IPS DF 6.9 (cell line): ENCODE measurements at regions not wholly inside any gene's neighbourhood (a gene's known extent, or its start where the extent isn't known, plus 50 kb on each side); places are given as distances from the start of the nearest gene placed in this dataset.

Experiments
- DNase-seq: peaks from one replicate; pipeline ENCODE4 v3.0.0-alpha.2; 2013; ENCODE audit warnings: low read depth, low spot score
- H3K27ac ChIP-seq: one replicate; pipeline ENCODE4 v1.5.1; 2013; ENCODE audit warnings: low read length, control low read depth
- H3K27me3 ChIP-seq: 2 replicates; pipeline ENCODE4 v1.6.1; 2013; ENCODE audit warnings: mild to moderate bottlenecking, low read length; ENCODE audit not compliant: control insufficient read depth, insufficient read depth
- H3K36me3 ChIP-seq: 2 replicates; pipeline ENCODE4 v1.6.1; 2013; ENCODE audit warnings: low read length; ENCODE audit not compliant: control insufficient read depth, insufficient read depth
- H3K4me1 ChIP-seq: 2 replicates; pipeline ENCODE4 v1.6.1; 2013; ENCODE audit warnings: low read length; ENCODE audit not compliant: control insufficient read depth, insufficient read depth
- H3K4me3 ChIP-seq: 2 replicates; pipeline ENCODE4 v1.5.1; 2013; ENCODE audit warnings: mild to moderate bottlenecking, low read length
- H3K9me3 ChIP-seq: 2 replicates; pipeline ENCODE4 v1.6.1; 2013; ENCODE audit warnings: low read length, inconsistent platforms; ENCODE audit not compliant: control insufficient read depth, insufficient read depth
- WGBS: extraction: QIAGEN DNeasy Blood & Tissue Kit; methylation state at CpG from one replicate; pipeline ENCODE4 v1.1.7; 2013; ENCODE audit warnings: mixed read lengths, missing lambda C conversion rate; ENCODE audit not compliant: insufficient read length, insufficient coverage; 5-methylcytosine and 5-hydroxymethylcytosine counted together

DNA sequence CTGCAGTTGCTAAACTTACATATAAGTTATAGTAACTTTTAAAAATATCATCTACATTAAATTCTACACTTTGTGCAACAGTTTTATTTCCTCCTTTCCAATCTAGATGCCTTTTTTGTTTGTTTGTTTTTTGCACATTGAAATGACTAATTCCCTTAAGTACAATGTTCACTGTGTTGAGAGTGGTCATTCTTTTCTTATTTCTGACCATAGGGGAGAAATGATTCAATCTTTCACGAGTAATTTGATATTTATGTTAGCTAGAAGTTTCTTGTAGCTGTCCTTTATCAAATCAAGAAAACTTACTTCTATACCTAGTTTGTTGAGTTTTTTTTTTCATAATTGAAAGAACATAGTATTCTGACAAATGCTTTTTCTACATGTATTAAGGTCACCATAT lies 85.0 kb upstream of the CBLB start:
- Histone ChIP-seq H3K27me3 (no peaks in the 10 kb centered on the region), H3K9me3 (no peaks in the 10 kb centered on the region), H3K36me3 (no peaks in the 10 kb centered on the region), H3K4me1 (no peaks in the 10 kb centered on the region), H3K27ac (no peak overlapping the region), H3K4me3 (no peak overlapping the region)
- WGBS, result no CpG with 5 or more reads among the region's 1 CpG
- no peak for DNase-seq

DNA sequence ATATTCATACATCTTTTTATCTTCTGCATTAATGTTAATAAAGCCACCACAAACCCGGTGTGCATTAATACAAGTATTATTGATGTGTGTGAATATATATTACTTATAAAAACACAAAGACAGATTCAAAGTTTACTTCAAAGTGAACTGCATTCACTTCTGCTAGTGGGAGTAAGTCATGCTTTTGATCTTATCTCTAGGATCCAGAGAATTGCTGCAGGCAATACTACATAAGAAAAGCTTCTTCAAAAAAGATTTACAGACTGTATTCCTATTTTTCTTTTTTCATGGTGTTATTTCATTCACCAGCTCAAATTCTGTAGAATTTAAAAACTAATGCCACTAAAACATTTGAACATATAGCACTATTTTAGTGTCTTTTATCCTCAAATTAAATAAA lies 87.5 kb upstream of the CBLB start:
- DNase-seq, result no peak
- WGBS, result no CpG with 5 or more reads among the region's 1 CpG
- H3K27ac ChIP-seq, result no peak overlapping the region
- no peaks in the 10 kb centered on the region for H3K36me3 ChIP-seq
- H3K4me1 ChIP-seq, result no peaks in the 10 kb centered on the region
- no peaks in the 10 kb centered on the region for H3K9me3 ChIP-seq
- H3K4me3 ChIP-seq, result no peak overlapping the region
- no peaks in the 10 kb centered on the region for H3K27me3 ChIP-seq

DNA sequence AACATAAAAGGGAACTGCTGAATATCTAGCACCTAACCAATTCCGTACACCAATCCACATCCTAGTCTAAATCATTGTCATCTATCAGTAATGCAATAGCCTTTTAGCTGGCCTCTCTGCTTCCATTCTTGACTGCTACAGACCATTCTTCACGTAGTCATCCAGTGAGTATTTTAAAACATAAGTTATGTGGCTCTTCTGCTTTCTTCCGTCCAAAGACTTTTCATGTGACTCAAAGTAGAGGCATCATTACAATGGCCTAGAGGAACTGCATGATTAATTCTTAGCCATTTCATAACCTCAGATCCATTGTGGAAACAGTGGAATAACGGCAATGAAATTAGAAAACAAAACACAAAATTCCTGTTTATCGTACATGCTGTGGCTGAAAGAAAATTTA lies 88.9 kb upstream of the CBLB start:
- H3K36me3 ChIP-seq, result no peaks in the 10 kb centered on the region
- no peaks in the 10 kb centered on the region for H3K9me3 ChIP-seq
- no peak for DNase-seq
- H3K27me3 ChIP-seq, result no peaks in the 10 kb centered on the region
- H3K4me3 ChIP-seq, result no peak overlapping the region
- WGBS, result no CpG with 5 or more reads among the region's 5 CpGs
- no peaks in the 10 kb centered on the region for H3K4me1 ChIP-seq
- H3K27ac ChIP-seq, result no peak overlapping the region

DNA sequence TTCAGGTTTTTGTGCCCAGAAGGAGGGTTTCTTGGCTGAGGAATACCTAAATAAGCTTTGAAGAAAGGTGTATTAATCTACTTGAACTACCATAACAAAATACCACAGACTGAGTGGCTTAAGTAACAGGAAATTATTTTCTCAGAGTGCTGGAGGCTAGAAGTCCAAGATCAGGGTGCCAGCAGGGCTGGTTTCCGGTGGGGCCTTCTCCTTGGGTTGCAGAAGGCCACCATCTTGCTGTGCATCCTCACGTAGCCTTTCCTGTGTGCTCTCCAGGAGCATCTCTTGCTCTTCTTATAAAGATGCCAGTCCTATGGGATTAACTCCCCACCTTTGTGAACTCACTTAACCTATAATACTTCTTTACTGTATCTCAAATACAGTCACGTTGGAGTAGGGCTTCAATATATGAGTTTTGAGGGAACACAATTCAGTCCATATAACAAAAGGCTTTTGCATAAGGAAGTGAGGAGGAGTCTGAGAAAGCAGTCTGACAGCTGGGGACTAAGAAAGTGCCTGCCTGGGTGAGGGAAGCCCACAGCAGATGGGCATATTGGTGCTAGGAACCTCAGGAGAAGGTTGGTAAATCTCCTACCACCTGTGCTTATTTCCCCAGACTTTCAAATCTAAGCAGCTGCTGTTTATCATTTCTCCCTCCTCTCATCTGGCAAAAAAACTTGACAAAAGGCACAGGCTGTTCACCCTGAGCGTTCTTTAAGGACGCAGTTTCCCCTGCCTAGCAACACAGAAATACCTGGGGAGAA lies 89.6 kb upstream of the CBLB start:
- H3K27me3 ChIP-seq, result no peaks in the 10 kb centered on the region
- WGBS, result no CpG with 5 or more reads among the region's 5 CpGs
- no peak overlapping the region for H3K4me3 ChIP-seq
- no peak overlapping the region for H3K27ac ChIP-seq
- H3K36me3 ChIP-seq, result no peaks in the 10 kb centered on the region
- no peaks in the 10 kb centered on the region for H3K4me1 ChIP-seq
- no peaks in the 10 kb centered on the region for H3K9me3 ChIP-seq
- DNase-seq, result no peak

DNA sequence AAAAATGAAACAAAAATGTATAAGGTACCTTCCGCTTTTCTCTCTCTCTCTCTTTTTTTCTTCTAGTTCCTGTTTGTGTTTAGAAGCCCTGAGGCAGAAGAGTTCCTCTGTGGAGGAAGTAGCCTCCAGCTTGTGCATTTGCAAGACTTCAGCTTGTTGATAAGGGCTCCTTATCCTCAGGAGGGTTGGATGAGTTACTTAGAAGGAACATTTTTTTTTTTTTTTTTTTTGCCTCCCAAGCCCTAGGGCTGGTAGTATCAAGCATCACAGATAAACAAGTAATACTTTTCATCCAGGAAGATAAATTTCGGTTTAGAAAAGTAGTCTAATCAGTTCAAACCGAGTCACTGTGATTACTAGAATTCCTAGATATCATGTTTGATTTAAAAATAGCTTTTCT lies 91.0 kb upstream of the CBLB start:
- no peak for DNase-seq
- Histone ChIP-seq H3K4me3 (no peak overlapping the region), H3K36me3 (no peaks in the 10 kb centered on the region)

GRCh38 chr3:105960381-105960780 lies 91.6 kb upstream of the CBLB start:
- Histone ChIP-seq H3K27me3 (no peaks in the 10 kb centered on the region), H3K27ac (no peak overlapping the region), H3K9me3 (no peaks in the 10 kb centered on the region), H3K4me3 (no peak overlapping the region), H3K36me3 (no peaks in the 10 kb centered on the region), H3K4me1 (no peaks in the 10 kb centered on the region)
- DNase-seq, result no peak
- no CpG with 5 or more reads among the region's 5 CpGs for WGBS

More for the DNA sequence above, 91.0 kb upstream of the CBLB start:
- no CpG with 5 or more reads among the region's 3 CpGs for WGBS
- Histone ChIP-seq H3K27me3 (no peaks in the 10 kb centered on the region), H3K9me3 (no peaks in the 10 kb centered on the region), H3K4me1 (no peaks in the 10 kb centered on the region), H3K27ac (no peak overlapping the region)

DNA sequence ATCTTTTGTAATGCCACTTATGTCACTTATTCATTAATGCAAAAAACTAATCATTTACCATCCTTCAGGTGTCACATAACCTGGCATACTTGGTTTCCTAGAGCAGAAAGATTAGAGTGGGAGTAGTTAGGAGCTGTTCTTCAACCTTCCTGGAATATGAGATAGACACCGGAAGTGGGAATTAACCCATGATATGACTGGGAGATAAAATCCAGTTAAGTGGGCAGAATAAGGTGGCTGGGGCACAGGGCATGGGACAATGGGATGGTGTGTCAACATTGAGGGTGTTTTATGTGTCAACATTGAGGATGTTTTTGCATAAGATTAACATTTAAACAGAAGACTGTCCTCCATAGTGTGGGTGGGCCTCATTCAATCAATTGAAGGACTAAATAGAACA lies 94.3 kb upstream of the CBLB start:
- no peaks in the 10 kb centered on the region for H3K4me1 ChIP-seq
- WGBS, result no CpG with 5 or more reads among the region's 1 CpG
- no peak overlapping the region for H3K4me3 ChIP-seq
- H3K36me3 ChIP-seq, result no peaks in the 10 kb centered on the region
- no peaks in the 10 kb centered on the region for H3K27me3 ChIP-seq
- no peak for DNase-seq
- H3K9me3 ChIP-seq, result no peaks in the 10 kb centered on the region
- H3K27ac ChIP-seq, result no peak overlapping the region

GRCh38 chr3:105965384-105965783 lies 96.6 kb upstream of the CBLB start:
- no peaks in the 10 kb centered on the region for H3K36me3 ChIP-seq
- no CpG with 5 or more reads among the region's 3 CpGs for WGBS
- no peak overlapping the region for H3K4me3 ChIP-seq
- no peaks in the 10 kb centered on the region for H3K4me1 ChIP-seq
- H3K27me3 ChIP-seq, result no peaks in the 10 kb centered on the region
- no peak overlapping the region for H3K27ac ChIP-seq
- no peak for DNase-seq
- no peaks in the 10 kb centered on the region for H3K9me3 ChIP-seq

DNA sequence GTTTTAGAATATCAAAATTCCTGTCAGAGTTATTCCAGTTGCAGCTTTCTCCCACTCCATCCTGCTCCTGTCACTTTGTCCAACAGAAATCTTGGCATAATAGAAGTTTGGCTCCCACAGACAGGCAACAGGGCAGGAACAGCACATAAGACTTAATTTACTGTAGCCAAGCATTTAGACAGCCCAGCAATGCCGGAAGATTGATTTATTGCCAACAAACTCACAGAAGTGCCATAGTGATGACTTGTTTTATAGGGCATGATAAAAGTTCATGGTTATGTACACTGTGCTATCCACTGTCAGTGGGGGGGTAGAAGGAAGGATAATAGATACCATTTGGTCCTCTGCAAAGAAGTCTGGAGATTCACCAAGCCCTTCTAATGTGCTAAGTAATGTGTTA lies 98.3 kb upstream of the CBLB start:
- no peak for DNase-seq
- Histone ChIP-seq H3K4me3 (no peak overlapping the region), H3K9me3 (no peaks in the 10 kb centered on the region), H3K27ac (no peak overlapping the region), H3K4me1 (no peaks in the 10 kb centered on the region), H3K27me3 (no peaks in the 10 kb centered on the region), H3K36me3 (no peaks in the 10 kb centered on the region)
- WGBS, result no CpG with 5 or more reads among the region's 1 CpG

DNA sequence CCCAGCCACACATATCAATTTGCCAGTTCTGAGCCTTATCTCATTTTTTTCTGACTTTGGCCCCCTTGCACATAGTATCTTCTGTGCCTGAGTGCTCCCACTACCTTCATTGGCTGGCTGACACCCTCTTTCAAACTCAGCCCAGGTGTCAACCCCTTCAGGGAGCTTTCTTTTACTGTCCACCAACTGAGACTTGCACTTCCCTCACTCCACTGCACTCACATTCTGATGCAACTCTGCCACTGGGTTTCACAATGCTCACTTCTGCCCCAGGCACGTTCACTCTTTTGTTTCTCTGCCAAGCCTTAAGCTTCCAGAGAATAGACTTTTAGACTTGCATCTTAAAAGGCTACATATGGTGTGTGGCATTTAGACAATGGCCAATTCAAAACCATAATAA lies 101.5 kb upstream of the CBLB start:
- no CpG with 5 or more reads among the region's 1 CpG for WGBS
- Histone ChIP-seq H3K9me3 (no peaks in the 10 kb centered on the region), H3K4me3 (no peak overlapping the region), H3K27ac (no peak overlapping the region), H3K36me3 (no peaks in the 10 kb centered on the region), H3K4me1 (no peaks in the 10 kb centered on the region), H3K27me3 (no peaks in the 10 kb centered on the region)
- no peak for DNase-seq

GRCh38 chr3:105972069-105972468 lies 103.3 kb upstream of the CBLB start:
- Histone ChIP-seq H3K4me3 (no peak overlapping the region), H3K27me3 (no peaks in the 10 kb centered on the region), H3K27ac (no peak overlapping the region), H3K36me3 (no peaks in the 10 kb centered on the region), H3K9me3 (no peaks in the 10 kb centered on the region), H3K4me1 (no peaks in the 10 kb centered on the region)
- WGBS, result no CpG with 5 or more reads among the region's 1 CpG
- DNase-seq, result no peak
